Suppressor macrophage (primary cell): ENCODE measurements at regions not wholly inside any gene's neighbourhood (a gene's known extent, or its start where the extent isn't known, plus 50 kb on each side); places are given as distances from the start of the nearest gene placed in this dataset.

Source experiments
- DNase-seq, 4 experiments: peaks; one replicate each; pipeline ENCODE4 v3.0.0-alpha.2; 2020 to 2022

DNA sequence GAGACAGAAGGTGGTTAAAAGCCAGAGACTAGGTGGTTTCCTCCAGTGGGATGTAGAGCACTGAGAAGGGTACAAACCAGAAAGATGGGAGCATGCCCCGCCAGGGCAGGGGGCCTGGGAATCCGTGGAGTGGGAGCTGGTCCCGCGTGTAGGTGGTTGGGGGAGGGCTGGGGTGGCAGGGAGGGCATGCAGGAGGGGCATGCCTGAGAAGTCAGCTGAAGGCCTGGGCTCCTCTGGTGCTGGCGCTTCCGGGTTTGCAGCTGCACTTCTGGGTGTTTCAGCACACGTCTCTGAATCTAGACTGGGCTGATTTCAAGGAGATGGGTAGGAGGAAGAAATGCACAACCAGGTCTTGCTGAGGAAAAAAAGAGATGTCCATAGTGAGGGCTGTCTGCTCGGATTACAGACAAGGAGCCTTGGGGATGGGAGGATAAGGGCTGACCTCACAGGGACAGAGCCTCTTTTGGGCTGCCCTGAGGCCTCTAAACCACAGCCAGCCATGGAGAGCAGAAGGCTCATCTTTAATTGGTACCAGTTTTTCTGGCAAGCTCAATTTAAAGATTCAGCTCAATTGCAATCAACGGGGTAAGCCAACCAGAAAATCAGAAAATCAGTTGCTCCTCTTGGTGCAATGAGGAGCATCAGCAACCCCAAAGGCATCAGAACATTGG, 151.9 kb downstream of the FAM43A start:
- no peak for DNase-seq

DNA sequence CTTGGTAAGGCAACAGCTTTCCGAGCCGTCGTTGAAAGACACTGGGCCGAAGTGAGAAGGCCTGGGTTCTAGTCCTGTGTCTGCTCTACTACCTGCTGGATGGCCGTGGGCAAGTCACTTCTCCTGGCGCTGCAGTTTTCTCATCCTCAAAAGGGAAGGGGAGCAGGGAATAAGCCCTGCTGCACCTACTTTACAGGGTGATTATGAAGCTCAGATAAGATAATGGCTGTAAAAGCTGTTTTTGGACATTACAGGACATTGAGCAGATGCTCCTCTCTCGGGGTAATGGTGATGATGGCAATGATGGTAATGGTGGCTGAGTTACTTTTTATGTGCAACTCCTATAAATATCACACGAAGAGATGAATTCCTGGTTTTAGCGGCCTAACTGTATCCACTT, 152.6 kb downstream of the FAM43A start:
- no peak for DNase-seq

DNA sequence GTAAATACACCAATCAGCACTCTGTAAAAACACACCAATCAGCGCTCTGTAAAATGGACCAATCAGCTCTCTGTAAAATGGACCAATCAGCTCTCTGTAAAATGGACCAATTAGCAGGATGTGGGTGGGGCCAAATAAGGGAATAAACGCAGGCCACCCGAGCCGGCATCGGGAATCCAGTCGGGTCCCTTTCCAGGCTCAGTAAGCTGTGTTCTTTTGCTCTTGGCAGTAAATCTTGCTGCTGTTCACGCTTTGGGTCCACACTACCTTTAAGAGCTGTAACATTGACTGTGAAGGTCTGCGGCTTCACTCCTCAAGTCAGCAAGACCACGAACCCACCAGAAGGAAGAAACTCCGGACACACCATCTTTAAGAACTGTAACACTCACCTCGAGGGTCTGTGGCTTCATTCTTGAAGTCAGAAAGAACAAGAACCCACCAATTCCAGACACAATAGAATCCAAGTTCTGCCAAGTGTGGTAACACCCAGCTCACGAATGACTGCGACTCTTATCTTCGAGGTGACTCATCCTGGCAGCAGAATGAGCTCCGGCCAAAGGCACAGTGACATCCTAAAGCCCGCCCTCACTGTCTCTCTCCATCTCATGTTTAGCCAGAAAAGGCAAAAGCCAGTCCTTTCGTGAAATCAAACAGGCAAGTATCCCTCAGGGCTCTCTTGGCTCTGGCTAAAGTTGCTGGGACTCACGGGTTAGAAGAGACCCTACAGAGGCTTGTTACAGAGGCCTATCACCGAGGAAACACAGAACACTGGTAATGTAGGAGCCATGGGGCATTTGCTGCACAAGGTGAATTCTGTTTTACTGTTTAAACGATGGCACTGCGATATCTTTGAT, 155.2 kb downstream of the FAM43A start:
- no peak for DNase-seq

DNA sequence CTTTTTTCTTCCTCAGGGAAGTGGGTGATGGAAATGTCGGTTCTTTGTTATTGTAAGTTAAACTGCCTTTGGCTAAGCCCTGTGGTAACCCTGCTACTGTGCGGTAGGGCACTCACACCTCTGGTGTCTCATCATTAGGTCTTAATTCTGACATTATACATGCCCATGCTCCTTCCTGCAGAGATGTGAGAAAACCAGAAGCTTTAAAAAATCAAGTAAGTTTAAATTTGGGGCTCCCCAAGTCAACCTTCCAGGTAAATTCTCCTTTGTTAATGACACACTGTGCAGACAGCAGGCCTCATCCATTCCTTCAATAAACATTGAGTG, 155.8 kb downstream of the FAM43A start:
- no peak for DNase-seq

DNA sequence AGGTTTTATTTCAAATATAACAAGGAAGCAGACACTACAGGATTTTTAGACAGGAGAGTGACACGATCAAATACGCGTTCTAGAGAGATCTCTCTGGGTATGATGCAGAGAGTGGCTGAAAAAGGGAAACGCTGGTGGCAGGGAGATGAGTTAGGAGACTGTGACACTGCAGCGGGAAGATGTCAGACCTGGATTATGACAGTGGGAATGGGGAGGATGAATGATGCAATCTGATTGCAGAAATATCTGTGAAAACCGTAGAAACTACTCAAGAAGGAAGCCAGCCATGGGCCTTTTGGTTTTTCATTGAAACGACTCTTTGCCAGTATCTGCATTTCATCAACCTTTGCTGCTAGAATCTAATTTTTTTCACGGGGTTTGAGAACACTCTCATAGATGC, 157.9 kb downstream of the FAM43A start:
- DNase-seq, result peak; percentile 58 to 82 (median 68)

- DNase-seq, result no peak
Measured at GRCh38 chr3:194844046-194844445, 158.4 kb downstream of the FAM43A start.

DNA sequence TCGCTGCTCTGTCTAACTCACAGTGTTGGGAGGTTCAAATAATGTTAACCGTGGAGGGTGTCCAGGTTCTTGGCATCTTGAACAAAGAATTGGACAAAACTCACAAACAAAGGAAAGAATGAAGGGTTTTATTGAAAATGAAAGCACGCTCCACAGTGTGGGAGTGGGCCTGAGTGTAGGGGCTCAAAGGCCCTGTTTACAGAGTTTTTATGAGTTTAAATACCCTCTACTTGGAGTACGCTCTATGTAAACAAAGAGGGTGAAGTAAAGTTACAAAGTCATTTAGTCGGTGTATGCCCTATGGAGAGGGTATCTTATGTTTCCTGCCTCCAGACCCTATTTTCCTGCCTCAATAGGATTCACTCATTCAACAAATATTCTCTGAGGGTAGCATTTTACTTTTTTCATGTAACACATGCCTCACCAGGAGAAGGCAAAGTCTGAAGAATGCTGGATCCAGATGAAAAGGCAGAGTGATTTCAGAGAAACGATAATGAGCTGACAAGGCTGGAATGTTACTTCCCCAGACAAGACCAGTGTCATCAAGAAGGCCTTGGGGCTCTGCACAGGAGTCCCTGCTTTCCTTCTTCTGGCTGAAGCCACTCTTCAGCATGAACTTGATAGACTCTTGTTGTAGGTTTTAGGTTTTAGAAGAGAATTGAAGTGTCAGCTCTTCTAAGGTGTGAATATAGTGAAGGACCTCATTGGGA, 163.6 kb downstream of the FAM43A start:
- peak in 3 of 4 experiments; percentile 57 to 69 (median 63) for DNase-seq

DNA sequence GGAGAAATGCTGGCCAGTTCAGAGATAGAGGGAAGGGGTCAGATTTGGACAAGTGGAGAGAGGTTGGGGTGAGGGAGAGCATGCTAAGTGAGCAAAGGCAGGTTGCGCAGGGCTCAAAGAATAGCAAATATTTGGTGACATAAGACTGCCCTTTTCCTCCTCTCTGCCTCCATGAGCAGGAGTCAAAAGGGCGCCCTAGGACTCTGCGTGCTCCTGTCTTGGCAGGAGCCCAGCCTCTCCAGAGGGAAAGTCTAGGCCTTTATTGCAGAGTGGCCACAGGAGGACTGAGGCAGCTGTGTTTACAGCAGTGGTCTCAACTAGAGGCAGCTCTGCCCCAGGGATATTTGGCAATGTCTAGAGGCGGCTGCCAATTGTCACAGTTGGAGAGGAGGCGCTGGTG, 165.6 kb downstream of the FAM43A start:
- DNase-seq, result no peak

- no peak for DNase-seq
Measured at GRCh38 chr3:194851941-194852340, 166.3 kb downstream of the FAM43A start.

DNA sequence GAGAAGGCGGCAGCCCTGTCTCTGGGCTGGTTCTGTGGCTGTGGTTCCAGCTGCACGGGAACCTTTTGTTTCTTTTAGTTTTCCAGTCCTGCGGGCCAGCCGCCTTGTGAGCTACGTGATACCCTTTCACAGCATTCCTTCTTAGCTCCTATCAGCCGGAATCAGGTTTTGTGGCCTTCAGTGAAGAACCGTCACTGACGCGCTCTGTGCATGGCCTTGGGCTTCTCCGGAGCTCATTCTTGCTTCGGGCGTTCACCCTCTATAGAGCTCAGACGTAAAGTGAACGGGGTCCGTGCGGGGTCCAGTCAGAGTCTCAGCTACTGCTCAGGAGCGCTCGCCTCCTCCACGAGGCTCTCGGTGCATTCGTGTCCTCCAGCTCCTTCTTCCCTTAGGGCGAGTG, 166.7 kb downstream of the FAM43A start:
- no peak for DNase-seq

GRCh38 chr3:194852831-194853508, 167.3 kb downstream of the FAM43A start:
- DNase-seq, result no peak

- DNase-seq, result no peak
Measured at GRCh38 chr3:194854206-194854605, 168.5 kb downstream of the FAM43A start.

DNA sequence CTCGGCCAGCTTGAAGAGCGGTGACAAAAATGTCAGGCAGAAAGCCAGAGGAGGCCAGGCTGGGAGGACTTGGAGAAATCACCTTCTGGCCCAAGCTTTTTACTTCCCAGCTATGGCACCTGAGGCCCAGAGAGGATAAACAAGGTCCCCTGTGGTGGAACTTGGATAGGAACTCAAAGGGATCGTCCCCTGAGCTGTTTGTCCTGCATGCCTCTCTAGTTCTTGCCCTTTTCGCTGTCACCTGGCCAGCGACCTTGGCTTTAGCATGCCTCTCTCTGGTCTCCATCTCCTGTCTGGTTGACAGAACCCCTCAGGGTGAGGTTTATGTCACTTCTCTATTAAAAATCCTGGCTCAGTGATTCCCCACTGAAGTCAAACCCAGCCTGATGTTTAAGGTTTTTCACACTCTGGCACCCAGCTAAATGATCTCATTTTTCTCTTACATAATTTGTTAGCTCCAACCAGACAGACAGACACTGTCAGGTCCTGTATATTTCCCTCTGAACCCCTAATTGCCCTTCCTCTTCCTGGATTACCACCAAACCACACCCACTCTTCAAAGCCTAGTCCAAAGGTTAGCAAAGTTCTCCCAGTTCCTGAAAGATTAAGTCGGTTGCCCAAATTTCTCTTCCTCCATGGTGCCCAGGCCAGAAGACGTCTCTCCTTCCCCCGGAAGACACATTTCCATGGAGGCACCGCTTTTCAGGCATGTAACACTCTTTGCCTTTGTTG, 169.1 kb downstream of the FAM43A start:
- peak; percentile 59 to 88 (median 72) for DNase-seq

- DNase-seq, result no peak
Measured at GRCh38 chr3:194856296-194856695, 170.6 kb downstream of the FAM43A start.

DNA sequence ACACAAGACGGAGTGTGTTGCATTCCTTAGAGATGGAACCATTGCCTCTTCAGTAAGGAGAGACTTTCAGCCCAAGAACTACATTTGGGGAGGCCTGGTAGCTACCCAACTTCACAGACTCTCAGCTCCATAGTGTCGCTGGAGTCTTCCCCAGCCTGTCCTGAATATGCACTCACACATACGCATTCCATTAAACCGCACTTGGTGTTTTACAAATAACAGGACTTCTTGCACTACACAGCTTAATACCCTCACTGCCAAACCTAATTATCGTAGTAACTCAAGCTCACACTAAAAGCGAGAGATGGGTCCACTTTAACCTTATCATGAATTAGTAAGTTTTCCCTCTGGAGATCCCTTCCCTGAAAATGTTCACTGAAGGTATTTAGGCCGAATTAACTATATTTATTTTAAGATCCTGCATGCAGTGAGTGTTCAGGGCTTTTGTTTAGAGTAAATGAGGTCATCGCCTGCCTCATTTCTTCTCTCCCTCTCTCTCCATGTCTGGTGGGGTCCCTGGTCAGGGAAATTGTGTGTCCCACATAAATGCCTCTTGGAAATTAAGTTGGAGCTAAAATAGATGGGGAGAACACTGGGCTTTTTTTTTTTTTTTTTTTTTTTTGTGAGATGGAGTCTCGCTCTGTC, 171.9 kb downstream of the FAM43A start:
- DNase-seq, result no peak

GRCh38 chr3:194858382-194858781, 172.7 kb downstream of the FAM43A start:
- no peak for DNase-seq

DNA sequence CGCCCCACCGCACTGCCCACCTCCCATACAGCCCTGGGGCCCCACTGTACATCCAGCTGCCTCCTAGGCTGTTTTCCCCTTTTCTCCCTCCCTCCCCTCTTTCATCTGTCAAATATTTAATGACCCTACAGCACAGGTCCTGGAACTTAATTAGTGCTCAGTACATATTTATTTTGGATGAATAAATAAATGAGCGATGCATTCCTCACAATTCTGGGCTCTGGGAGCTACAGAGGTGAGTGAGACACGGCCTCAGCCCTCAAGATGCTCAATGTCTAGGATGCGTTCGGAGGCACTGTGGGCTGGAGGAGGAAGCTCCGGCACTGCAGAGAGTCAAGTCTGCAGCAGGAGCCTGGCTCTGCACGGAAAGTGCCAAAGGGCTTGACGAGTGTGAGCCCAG, 175.0 kb downstream of the FAM43A start:
- no peak for DNase-seq

DNA sequence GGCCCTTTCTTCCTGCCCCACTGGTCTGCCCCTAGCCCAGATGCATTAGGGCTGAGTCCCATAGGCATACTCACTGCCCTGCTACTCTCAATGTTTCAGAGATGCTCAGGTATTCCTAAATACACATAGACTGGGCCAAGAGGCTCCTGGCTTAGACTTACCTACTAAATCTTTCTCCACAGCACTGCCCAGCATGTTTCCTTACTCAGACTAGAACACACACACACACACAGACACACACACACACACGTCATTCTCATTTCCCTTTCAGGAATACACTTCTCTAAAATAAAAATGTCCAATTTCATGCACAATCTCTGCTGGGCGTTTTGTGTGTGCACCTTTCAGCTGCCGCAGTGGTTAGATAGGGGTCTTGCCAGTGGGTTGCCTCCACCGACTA, 175.7 kb downstream of the FAM43A start:
- DNase-seq, result peak; percentile 60 to 88 (median 69)

GRCh38 chr3:194865061-194865460, 179.4 kb downstream of the FAM43A start:
- no peak for DNase-seq

- DNase-seq, result peak; percentile 28 to 74 (median 53)
Measured at GRCh38 chr3:194865615-194866014, 179.9 kb downstream of the FAM43A start.

GRCh38 chr3:194866236-194866635, 180.6 kb downstream of the FAM43A start:
- peak in 2 of 4 experiments; percentile 35 to 53 for DNase-seq
